Neural crest cell (in vitro differentiated cells): ENCODE measurements at regions not wholly inside any gene's neighbourhood (a gene's known extent, or its start where the extent isn't known, plus 50 kb on each side); places are given as distances from the start of the nearest gene placed in this dataset.

Experiments used
- DNase-seq: peaks from one replicate; pipeline ENCODE4 v3.0.0; 2021; ENCODE audit warnings: low read depth, mixed read lengths, low spot score
- H3K27ac Mint-ChIP-seq: one replicate; pipeline ENCODE4 v1.8.0; 2021; ENCODE audit warnings: mild to moderate bottlenecking, mixed read lengths; ENCODE audit not compliant: unreplicated experiment
- H3K27me3 Mint-ChIP-seq: 2 replicates; pipeline ENCODE4 v1.8.0; 2021; ENCODE audit warnings: low read depth, mild to moderate bottlenecking, mixed read lengths
- H3K36me3 Mint-ChIP-seq: 2 replicates; pipeline ENCODE4 v1.8.0; 2021; ENCODE audit warnings: low read depth, mild to moderate bottlenecking, mixed read lengths
- H3K4me1 Mint-ChIP-seq: 2 replicates; pipeline ENCODE4 v1.8.0; 2021; ENCODE audit warnings: mixed read lengths
- H3K4me3 Mint-ChIP-seq: one replicate; pipeline ENCODE4 v1.8.0; 2021; ENCODE audit warnings: mild to moderate bottlenecking, mixed read lengths
- H3K9me3 Mint-ChIP-seq: 2 replicates; pipeline ENCODE4 v1.8.0; 2021; ENCODE audit warnings: mixed read lengths
- CTCF ChIP-seq: fragments of 200-600 bp; sonication (generic); conservative IDR thresholded peaks from 2 replicates; pipeline ENCODE4 v1.5.0; 2021; ENCODE audit warnings: antibody characterized with exemption, mild to moderate bottlenecking

DNA sequence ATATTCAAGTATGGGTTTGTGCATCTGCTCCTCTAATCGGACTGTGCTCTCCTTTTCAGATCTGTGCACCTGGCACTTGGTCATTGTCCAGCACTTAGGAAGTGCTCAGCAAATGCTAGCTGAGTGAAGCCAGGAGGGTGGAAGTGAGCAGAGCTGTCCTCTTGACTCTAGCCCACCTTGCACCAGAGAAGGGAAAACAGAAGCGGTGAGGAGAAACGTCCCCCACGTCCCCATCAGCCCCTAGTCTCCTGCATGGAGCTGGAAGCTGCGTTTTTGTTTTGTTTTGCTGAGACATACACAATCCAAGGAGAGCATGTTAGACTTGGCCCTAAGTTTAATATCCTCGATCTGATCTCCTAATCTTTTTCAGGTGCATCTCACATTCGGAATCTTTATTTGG is 73.6 kb downstream of the EN1 start:
- Mint-ChIP-seq H3K4me1 (peaks cover 7% of the 10 kb centered on the region), H3K27me3 (peaks cover 71% of the 10 kb centered on the region), H3K9me3 (no peaks in the 10 kb centered on the region), H3K27ac (no peak overlapping the region), H3K4me3 (no peak overlapping the region), H3K36me3 (no peaks in the 10 kb centered on the region)
- no peak for DNase-seq
- TF ChIP-seq CTCF: no peak

GRCh38 chr2:118772487-118773200 is 74.8 kb downstream of the EN1 start:
- no peaks in the 10 kb centered on the region for H3K36me3 Mint-ChIP-seq
- H3K4me1 Mint-ChIP-seq: peaks cover 7% of the 10 kb centered on the region
- no peak for TF ChIP-seq CTCF
- H3K4me3 Mint-ChIP-seq: no peak overlapping the region
- peaks cover 82% of the 10 kb centered on the region for H3K27me3 Mint-ChIP-seq
- no peak for DNase-seq
- no peaks in the 10 kb centered on the region for H3K9me3 Mint-ChIP-seq
- no peak overlapping the region for H3K27ac Mint-ChIP-seq

DNA sequence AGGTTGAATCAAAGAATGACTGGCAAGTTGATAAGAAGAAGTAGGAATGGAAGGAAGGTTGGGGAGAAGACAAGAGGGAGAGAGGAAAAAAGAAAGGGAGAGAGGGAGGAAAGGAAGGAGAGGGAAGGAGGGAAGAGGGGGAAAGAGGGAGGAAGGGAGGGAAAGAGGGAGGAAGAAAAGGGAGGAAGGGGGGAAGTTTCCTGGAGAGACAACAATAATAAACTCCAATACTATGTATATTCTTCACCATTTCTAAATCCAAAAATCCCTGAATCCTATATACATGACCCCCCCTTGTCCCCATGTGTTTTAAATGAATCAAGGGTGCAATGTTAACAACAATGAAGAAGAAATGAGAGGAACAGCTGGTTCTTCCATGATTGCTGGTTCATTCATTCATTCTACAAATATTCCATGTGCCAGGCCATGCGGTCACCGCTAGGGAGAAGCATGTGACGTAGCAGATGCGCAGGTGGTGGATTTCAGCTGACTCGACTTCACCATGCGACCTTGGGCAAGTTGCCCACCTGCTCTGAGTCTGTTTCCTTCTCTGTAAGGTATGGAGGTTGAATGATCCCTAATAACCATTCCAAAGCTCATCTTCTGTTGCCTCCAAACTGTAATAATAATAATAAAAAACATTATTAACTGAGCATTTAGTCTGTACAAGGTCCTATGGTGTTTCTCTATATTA is 77.6 kb downstream of the EN1 start:
- Mint-ChIP-seq H3K4me1 (peaks cover under 1% of the 10 kb centered on the region), H3K36me3 (no peaks in the 10 kb centered on the region), H3K27ac (no peak overlapping the region), H3K9me3 (no peaks in the 10 kb centered on the region), H3K4me3 (no peak overlapping the region), H3K27me3 (peaks cover 86% of the 10 kb centered on the region)
- DNase-seq: no peak
- TF ChIP-seq CTCF: no peak

- Mint-ChIP-seq H3K9me3 (no peaks in the 10 kb centered on the region), H3K27ac (no peak overlapping the region), H3K4me3 (no peak overlapping the region), H3K36me3 (no peaks in the 10 kb centered on the region), H3K4me1 (no peaks in the 10 kb centered on the region), H3K27me3 (peaks cover 83% of the 10 kb centered on the region)
- DNase-seq: no peak
- TF ChIP-seq CTCF: no peak
These were observed 80.6 kb downstream of the EN1 start for GRCh38 chr2:118766871-118767270.

DNA sequence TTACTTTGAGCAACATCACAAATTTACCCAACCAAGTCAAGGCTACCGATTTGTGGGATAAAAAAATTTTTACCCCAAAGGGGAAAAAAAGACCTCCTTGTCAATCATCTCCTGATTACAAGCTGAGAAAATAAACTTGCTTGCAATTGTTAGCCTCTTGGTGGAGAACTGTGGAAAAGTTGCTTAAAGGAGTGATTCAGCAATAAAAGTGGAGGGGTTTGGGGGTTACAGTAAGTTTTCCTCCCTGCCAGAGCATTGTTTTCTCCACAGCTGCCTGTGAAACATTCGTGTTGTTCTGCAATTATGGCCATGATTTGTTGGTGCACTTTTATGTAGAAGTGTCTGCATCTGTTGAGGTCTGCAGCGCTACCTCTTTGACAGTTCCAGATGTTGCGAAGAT is 82.6 kb downstream of the EN1 start:
- H3K27me3 Mint-ChIP-seq: peaks cover 73% of the 10 kb centered on the region
- TF ChIP-seq CTCF: no peak
- no peaks in the 10 kb centered on the region for H3K4me1 Mint-ChIP-seq
- no peak overlapping the region for H3K4me3 Mint-ChIP-seq
- DNase-seq: no peak
- H3K36me3 Mint-ChIP-seq: no peaks in the 10 kb centered on the region
- no peak overlapping the region for H3K27ac Mint-ChIP-seq
- no peaks in the 10 kb centered on the region for H3K9me3 Mint-ChIP-seq
